Activated CD8-positive, alpha-beta memory T cell treated with anti-CD3 and anti-CD28 coated beads for 1 hour (primary cell): ENCODE measurements at regions not wholly inside any gene's neighbourhood (a gene's known extent, or its start where the extent isn't known, plus 50 kb on each side); places are given as distances from the start of the nearest gene placed in this dataset.

Experiments used
- DNase-seq, 2 donors: peaks; one replicate each; pipeline ENCODE4 v3.0.0-alpha.2; 2020; ENCODE audit warnings: low read depth in 1 of 2; ENCODE audit errors: extremely low read depth in 1 of 2

DNA sequence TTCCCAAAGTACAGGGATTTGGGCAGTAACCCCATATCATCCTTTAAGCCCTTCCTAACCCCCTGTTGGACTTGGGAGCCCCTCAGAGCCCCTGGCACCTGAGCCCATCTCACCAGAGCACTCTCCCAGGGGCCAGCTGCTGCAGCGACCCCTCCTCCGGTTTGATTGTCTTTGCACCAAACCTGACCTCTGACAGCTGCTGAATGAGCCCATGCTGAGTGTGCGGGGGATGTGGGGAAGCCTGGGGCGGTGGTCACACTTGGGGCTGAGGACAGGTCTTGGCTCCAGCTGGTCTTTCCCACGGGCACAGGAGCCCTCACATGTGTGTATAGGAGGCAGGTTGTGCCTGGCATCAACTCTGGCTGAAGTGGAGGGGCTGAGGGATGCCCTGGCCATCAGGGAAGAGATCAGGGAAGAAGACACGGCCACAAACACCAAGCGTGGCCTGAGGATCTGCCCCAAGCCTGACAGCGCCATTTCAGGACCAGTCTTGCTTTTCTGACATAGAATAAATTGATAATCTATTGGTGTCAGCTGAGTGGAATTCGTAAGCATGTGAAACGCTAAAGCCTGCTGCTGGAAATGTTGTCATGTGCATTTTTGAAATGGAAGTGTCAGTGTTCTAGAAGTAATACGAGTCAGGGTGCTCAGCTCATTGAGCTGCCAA, 102.4 kb downstream of the ACKR3 start:
- DNase-seq: no peak

DNA sequence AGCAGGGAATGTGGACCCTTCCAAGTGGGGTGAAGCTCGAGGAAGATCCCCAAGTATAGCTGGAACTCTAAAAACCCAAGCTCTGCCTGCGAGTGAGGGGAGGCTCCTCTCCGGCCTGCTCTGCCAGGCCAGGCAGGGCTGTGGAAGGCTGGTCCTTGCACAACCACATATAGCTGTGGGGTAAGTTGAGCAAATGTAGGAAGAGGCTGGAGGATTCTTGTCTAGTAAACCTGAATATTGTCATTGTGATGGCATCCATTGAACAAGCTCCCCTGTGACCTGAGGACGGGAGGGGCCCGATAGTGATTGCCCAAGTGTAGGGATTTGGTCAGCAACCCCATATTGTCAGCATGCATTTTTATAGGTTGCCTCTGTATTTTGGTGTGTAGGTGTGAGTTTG, 103.0 kb downstream of the ACKR3 start:
- DNase-seq: no peak

DNA sequence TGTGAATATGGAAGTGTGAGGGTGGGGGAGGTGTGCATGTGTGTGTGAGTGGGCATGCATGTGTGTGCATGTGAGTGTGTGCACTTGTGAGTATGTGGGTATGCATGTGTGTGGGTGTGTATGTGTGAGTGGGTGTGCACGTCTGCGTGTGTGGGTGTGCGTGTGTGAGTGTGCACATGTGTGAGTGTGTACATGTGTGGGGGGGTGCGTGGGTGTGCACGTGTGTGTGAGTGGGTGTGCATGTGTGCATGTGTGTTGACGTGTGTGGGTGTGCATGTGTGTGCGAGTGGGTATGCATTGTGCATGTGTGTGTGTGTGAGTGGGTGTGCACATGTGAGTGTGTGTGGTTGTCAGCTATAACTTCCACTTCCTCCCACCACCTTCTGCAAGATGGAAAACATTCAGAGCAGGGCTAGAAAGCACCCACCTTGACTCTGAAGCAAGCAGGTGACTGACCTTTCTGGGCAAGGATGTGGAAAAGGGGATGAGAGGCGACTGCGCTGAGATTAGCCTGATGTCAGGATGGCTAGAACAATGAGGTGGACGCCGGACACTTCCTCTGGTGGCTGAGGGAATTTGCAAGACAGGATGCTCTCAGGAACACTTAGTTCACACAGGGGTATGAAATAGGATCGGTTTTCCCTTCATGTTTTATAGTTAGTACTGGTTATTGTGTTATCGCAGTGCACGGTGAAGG, 103.6 kb downstream of the ACKR3 start:
- no peak for DNase-seq

DNA sequence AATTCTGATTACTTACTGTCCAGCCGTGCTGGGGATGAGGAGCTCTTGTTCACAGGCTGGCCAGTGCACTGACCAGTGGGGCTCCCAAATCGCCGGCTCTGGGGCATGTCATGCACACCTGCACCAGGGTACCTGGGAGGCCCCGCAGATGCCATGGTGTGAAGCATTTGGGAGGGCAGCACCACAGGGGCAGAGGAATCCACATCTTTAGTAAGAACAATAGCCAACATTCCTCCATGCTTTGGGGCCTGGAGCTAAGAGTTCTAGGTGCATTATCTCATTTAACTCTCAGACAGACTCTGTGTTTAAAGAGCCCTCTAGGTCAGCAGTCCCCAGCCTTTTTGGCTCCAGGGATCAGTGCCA, 104.2 kb downstream of the ACKR3 start:
- DNase-seq: no peak

DNA sequence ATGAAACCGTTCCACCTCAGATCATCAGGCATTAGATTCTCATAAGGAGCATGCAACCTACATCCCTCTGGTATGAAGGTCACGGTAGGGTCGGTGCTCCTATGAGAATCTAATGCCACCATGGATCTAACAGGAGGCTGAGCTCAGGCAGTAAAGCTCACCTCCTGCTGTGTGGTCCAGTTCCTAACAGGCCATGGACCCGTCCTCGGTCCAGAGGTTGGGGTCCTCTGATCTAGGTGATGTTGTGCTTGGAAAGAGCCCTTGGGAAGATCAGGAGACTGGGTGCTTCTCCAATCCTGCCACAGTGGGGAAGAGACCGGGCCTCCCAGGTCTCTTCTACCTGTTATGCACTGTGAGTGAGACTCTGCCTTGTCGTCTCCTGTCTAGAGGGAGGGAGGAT, 104.6 kb downstream of the ACKR3 start:
- no peak for DNase-seq

DNA sequence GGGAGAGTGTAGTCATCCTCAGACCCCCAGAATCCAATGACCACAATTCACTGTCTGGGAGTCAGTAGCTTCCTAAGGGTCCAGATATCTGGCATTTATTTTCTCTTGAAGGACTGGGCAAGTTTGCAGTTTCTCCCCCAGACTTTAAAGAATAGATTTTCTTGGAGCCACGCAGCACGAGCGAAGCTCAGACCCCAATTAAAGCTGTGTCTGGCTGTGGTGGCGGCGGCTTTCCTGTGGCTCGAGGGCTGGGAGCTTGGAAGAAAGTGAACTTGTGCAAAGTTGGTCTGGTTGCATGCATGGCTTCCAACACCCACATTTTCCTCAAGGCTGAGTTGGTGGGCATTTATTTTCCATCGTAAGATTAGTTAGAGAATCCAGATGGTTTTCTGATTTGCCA, 105.0 kb downstream of the ACKR3 start:
- no peak for DNase-seq

DNA sequence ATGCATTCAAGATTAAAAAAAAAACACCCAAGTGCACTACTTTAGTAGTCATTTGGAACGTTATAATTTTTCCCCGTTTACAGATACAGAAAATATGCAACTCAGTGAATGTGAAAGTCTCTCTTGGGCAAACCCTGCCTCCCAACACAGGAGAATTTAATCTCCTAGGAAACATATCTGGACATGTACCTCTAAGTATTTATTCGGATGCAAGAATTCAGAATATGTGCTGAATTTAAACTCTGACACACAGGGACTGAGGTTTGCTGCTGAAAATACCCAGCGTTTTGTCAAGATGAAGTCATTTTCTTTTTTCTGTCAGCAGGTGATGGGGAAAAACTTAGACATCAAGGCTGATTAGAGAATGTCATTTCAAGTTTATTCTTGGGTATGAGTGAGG, 105.4 kb downstream of the ACKR3 start:
- DNase-seq: no peak

DNA sequence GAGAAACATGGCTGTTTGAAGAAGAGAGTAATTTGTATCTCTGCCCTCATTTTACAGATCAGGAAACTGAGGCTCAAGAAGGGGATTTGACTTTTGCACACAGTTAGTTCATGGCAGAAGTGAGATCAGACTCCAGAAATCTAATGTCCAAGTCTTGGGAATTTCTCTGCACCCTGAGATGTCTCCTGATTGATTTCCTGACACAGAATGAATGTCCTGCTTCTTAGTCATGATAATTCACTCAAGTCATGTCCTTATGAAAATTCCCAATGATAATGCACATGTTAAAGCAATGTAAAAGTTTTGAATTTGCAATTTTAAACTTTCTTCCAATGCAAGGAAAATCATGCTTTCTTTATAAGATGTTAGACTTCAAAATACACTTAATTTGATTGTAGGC, 105.9 kb downstream of the ACKR3 start:
- DNase-seq: no peak

DNA sequence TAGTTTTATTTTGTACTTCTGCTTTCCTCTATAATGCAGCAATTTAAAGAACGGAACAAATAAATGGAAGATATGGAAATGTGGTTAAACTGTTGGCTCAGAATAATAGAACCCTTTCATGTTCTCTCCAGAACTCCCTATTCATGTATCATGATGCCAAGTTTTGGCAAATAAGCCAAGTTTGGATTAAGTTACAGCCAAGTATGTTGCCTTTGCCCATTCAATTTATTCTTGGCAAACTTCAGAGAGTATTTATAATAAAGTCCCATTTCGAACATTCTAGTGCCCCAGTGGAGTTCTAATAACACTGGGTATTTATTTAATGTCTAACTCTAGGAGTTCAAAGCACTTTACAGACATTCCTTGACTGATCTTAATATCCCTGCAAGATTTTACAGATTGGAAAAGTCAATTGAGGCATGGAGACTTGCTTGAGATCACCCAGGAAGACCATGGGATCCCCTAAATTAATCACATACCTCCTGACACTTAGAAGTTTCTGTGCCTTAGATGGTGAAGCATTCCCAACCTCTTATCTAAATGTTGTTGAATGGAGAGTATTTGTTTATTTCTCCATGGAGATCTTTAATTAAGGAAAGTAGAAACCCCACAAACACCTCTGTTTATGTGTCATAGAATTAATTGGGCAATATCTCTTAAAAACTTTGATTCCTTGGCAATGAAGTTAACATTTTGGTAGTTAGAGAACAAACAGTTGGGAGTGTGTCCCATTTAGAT, 106.7 kb downstream of the ACKR3 start:
- DNase-seq: no peak

DNA sequence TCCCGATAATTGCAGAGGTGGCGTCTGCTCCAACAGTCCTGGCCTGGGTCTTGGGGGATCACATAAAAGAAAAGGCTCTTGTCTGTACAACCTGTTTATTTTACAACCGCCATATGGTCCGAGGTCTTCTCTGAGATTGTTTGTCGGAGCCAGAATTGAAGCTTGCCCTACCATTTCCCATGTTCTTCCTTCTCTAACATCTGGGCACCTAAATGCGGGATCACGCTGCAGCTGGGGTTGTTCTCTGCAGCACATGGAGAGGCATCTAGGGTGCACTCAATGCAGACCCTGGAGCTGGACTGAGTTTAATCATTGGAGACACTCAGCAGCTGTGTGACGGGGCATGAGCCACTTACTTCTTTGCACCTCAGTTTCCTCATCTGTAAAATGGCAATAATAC, 107.7 kb downstream of the ACKR3 start:
- no peak for DNase-seq

DNA sequence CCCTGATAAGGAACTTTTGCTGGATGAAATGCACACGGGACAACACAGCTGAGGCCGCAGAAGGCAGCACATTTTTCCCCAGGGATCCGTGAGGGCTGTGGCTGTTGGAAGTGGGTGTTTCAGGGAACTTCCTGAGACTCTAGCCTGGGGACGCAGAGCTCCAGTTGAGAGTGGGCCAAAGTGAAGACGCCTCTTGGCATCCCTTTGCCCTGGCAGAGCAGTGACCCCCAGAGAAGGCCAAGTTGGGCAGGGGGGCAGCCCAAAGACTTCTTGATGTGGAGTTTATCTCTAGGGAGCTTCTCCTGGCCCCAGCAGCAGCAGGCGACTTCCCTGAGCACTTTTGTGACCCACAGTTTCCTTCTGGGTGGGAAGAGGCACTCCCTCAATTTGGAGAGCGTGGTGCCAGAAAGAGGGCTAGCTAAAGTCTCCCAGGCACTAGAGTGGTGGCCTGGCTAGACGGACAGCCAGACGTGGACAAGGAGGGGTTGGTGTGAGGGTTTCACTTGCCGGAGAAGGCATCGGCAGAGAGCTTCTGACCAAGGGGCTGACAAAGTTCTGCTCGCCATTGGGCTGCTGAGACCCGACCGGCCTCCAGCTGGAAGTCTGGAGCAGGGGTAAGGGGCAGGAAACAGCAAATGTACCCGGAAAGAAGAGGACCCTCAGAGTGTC, 108.8 kb downstream of the ACKR3 start:
- DNase-seq: no peak

DNA sequence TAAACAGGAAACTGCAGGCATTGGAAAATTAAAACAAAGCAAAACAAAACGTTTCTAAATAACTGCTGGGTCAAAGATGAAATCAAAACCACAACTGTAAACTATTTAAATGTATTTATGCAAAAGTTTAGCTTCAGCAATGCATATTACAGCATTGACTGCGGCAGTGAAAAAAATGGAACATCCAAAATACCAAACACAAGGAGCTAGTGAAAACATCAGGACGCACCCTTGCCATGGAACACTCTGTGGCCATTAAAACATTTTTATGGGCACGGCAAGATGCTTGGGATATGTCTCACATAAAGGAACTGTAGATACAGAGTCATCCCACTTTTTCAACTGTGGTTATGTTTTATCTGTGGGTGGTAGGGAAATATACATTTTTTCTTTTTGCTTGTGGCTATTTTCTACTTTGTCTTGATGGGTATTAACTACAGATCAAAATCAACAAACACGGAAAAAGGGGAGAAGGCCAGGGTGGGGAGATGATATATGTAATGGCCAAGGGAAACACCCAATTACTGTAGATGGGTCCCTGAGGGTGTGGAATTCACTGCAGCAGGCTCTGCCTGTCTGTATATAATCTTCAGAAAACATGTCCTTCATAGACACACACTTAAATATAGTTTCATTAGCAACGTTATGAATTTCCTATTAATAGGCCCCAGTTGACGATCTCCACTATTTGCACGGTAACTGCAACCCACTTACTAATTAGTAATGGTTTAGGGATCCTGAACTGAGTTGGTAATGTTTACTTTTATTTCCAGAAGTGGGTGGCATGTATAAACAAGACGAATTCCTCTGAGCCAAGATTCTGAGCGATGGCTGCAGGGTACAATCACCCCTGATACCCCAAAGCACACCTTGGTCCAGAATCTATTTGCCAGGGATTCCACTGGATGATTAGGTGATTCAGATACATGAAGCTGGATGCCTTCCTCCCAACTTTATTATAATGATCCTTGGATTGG, 110.5 kb downstream of the ACKR3 start:
- DNase-seq: no peak

DNA sequence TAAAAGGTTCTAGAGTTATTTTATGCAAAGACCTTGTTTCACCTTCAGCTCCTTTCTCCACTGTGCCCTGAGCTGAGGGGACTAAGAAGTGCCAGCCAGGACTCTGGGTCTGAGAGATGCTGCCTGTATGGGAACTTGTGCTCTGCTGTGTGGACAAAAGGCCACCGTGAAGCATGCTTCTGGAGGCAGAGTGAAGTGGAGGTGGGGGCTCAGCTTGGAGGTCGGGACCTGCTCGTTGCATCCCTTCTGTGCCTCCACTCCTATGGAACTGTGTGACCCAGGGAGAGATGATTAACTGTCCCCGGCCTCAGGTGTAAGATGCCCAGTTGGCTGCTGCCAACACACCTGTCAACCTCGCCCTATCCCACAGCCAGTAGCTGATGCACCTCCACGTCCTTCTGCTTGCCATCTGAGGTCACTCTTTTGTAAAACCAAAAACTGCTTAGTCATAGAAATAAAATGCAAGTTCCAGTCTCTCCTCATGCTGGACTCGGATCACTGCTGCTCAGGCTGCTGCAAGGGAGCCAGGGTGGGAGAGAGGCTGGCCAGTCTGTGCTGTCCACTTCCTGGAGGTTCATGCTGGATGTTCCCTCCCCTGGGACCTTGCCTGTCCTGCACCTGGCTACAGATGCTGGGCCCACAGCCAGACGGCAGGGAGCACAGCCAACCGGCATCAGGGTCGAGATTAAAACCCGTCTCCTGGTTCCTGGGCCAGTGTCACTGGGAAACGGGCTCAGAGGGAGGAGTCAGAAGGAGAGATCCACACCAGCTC, 113.2 kb downstream of the ACKR3 start:
- DNase-seq: no peak

DNA sequence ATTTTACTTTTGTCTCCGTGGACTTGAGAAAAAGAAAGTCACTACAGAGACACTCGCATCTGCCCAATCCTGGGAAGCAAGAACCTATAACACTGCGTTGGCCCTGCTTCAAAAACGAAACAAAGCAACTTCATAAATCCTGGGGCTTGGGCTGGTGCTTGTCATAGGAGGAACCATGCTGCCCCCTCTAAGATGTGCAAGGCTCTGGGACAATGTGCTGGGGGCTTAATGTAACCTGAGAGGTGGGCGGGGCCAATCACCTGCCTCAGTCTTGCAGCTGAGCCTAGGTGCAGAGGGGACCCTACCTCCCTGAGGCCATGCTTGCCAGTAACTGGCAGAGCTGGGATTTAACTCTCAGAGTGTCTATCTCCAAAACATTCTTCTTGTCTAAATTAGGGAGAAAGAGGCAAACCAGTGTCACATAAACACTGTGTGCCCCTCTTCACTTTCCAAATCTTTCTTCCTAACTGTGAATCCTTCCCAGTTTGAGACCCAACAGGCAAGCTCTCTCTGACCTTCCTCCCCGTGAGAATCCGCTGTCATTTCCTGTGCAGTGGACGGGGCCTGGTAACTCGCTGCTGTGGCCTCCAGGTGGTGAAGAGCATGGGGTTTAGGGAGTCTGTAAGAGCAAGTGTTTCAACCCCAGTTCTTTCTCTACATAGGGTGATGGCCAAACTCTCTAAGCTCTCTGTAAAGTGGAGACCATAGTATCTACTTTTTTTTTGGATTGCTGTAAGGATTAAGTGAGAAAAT, 115.1 kb downstream of the ACKR3 start:
- DNase-seq: no peak

DNA sequence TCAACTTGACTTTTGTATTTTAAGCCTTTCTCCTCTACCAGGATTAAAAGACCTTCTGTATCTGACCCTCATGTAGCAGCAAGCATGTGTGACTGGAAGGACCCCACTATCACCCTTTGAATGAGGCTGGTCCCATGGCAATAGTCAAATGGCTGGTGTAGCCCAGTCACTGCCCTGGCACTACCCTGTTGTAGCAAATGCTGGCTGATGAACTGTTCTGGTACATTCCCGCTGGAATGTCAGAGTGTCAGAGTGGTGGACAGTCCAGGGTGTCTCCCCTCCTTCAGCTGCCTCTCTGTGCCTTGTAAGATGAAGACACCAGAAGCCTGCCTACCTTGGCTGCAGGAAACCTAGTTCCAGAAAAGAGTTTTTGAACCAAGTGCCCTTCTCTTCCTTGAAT, 115.7 kb downstream of the ACKR3 start:
- DNase-seq: no peak

DNA sequence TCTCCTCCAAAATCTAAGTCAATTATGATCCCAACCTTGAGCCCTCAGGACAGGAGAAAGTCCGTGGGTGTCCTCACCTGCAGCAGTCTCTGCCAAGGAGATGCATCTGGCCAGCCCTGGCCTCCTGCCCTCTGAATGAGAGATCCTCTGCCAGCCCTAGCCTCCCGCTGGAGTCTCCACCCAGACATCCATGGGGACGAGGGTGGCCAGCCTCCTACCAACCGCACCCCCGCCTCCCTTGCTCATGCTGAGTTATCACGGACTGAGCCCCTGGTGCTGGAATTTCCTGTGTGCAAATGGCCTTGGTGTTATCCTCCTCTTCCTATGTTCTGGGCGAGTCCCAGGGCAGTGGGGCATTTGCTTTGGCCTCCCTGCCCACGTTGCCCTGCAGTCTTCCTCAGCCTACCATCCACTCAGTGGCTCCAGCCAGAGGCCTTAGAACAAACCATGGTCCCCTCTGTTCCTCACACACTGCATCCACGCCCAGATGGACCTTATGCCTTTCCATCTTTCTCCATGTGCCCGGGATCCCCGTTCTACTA, 116.4 kb downstream of the ACKR3 start:
- DNase-seq: no peak

DNA sequence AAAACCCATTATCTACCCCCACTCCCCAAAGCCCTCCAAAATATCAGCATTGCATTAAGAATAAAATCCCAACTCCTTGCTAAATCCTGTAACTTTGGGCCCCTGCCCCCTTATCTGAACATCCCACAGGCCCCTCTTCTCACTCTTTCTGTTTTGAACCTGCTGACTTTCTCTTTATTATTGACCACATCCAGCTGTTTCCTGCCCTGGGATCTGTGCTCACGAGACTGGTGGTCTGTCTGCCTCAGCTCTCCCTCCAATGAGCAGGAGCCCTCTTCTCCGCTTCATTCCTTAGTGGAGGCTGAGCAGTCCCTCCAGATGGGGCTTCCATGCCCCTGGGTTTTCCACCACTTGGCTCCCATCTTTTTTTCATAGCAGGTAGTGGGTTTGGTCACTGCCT, 116.9 kb downstream of the ACKR3 start:
- no peak for DNase-seq

DNA sequence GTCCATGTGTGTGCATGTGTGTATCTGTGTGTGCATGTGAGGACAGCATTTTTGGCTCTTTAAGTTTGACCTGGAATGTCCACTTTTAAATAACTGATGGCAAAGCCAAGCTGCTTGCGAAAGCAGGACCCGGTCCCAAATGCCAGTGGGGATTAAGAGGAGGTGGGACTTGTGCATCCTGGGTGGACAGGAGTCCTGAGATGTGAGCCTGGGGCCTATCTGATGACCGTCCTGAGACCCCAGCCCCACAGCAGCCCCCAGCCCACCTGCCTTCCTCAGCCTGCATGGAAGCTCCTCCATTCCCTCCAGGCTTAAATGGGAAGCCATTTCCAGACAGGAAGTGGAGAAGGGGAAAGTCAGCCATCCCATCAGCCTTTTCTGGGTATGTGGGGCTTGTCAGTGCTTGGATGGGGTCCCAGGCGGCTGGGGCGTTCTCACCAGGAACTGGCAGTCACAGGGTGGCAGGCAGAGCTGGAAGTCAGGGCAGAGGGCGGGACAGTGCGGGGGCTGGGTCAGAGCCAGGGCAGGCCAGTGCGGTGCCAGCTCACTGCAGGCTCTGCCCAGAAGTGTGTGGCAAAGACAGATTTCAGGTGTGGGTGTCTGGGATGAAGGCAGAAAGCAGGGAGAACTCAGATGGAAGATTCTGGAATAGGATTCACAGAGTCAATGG, 117.8 kb downstream of the ACKR3 start:
- DNase-seq: no peak
